DMS 273 (cell line): ENCODE measurements at regions not wholly inside any gene's neighbourhood (a gene's known extent, or its start where the extent isn't known, plus 50 kb on each side); places are given as distances from the start of the nearest gene placed in this dataset.

Source experiments
- DNase-seq: peaks from one replicate; lab custom pipeline; 2025; ENCODE audit not compliant: unreplicated experiment; lab: John Stamatoyannopoulos, UW

DNA sequence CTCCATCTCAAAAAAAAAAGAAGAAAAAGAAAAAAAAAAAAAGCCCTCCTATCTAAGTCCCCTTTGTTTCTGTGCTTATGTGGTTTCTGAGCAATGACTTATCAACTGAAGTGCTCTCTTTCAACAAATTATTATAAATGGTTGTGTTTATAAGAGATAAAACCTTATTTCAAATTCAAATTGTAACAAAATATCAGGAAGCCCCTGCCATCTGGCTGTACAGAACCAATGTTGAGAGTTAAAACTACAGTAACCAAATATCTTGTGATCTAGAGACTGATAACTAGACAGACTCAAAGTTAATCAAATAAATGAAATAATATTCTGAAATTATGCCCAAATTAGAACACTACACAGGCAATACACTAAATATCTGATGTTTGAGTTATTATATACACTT is 143.0 kb upstream of the CPNE8 start:
- no peak for DNase-seq

DNA sequence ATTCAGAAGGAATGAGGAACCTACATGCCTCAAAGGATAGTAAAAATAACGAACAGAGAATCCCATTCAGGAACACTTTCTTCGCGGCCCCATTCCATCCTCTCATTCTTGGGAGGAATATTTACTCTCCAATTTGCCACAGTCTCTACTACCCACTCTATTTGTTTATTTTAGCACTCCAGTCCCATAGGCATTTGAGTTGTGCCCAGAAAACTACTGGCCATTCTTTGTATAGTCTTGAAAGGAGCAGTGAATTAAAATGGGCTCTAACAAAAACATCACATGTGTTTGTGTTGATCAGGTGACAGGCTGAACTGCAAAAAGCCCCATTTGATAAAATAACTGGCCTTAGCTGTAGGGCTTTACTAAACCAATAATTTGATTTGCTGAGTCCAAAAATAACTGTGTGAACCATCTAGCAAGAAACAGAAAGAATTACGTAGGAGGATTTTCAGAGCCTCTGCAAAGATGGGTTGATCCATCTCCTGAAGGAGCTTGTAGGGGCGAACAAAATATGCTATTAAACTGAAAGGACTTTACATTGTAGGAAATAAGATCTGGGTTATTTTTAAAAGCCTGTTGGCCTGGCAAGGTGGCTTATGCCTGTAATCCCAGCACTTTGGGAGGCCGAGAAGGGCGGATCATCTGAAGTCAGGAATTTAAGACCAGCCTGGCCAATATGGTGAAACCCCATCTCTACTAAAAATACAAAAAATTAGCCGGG is 142.3 kb upstream of the CPNE8 start:
- no peak for DNase-seq

DNA sequence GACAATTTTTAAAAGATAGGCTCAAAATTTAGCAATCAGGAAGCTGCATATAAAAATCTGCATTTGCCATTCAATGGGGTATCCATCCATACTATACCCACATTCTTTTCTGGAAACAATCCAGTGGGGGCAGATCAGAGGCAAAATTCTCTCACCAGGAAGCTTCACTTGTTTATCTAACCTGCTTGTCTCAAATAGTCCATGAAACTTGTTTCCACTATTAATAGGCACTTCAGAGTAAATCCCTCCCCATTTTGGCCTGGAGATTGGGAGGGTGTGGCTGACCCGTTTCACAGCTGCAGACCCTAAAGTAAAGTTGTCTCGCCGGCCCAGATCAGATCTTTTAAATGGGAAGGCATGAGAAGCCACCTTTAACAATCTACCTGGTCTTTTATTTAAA is 139.4 kb upstream of the CPNE8 start:
- DNase-seq = no peak

DNA sequence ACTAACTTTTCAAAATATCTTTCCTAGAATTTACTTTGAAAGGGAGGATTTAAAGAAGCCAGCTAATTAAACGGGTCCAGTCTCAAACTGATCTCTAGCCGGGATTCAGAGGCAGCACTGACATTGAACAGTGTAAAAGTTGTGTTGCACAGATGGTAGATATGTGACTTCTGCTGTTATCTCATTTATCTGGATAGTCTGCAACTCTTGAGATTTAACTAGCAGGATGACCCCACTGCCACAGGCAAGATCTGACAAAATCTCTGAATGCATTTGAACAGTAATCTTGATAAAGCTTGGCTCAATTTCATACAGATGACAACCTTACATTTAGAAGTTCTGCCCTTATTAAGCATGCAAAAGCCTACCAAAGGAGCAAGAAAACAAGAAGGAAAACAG is 138.0 kb upstream of the CPNE8 start:
- no peak for DNase-seq

DNA sequence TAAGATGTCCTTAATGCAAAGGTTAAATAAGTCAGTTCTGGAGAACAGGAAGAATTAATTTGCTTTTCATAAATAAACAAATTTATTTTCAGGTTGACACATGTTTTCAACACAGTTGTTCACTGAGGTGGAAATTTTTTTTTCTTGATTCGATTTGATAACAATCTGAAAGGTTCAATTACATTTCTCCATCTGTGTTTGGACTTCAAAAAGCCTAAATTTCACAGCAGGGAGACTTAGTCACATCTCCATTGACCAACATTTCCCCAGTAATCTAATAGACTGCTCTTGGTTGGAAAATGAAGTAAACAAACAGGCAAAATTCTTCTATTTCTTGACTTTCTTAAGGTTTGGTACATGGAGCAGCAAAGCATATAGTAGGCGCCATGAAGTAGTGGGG is 134.9 kb upstream of the CPNE8 start:
- DNase-seq = no peak

DNA sequence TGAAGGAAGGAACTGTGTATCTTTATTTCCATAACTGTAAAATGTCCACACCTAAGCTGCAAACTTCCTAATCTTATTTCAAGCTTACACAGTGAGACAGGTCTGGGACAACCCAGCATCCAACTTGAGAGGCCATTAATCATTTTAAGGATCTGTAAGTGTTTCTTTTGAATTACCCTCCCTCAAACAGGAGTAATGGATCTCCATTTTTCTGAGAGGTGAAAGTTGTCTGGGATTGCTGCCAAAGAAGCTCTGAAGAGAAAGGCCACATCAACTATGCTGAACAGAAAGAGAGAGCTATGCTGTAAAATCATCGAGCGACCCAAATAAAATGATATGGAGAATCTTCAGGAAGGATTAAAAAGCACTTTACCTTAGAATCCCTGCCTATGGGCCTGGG is 131.7 kb upstream of the CPNE8 start:
- no peak for DNase-seq

DNA sequence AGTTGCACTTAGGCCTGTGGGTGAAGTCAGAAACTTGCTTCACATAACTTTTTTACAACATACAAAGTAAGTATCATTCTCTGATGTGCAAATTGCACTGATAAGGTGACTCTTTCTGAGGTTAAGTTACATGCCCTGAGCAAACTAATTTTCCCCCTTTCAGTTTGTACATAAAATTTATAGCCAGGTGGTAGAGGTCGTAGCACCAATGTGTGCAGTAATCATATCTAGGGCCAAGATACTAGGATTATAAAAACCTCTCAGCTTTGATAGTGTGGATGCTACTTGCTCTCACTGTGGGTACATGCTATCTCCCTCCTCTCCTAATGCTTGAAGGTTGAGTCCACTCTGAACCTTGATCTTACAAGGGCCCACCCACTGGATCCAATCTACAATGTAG is 130.7 kb upstream of the CPNE8 start:
- no peak for DNase-seq

DNA sequence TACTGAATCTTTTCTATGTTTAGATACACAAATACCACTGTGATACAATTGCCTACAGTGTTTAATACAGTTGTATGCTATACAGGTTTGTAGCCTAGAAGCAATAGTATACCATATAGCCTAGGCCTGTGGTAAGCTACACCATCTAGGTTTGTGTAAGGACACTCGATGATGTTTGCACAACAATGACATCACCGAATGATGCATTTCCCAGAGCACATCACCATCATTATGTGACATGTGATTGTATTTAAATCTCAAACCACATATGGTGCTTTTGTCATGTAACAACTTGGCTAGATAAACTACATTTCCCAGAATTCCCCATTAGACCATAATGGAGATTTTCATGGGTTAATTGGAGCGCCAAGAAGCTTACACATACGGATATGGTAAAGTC is 128.4 kb upstream of the CPNE8 start:
- no peak for DNase-seq

DNA sequence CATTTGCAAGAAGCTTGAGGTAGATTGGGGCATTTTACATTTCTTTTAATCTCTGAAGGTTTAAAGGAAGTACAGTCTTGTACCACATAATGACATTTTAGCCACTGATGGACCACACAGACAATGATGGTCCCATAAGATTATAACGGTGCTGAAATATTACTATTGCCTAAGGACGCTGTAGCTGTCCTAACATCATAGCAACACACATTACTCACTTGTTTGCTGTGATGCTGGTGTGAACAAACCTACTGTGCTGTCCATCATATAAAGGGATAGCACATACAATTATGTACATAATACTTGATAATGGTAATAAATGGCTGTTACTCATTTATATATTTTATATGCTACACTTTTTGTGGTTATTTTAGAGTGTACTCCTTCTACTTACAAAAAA is 127.1 kb upstream of the CPNE8 start:
- no peak for DNase-seq

DNA sequence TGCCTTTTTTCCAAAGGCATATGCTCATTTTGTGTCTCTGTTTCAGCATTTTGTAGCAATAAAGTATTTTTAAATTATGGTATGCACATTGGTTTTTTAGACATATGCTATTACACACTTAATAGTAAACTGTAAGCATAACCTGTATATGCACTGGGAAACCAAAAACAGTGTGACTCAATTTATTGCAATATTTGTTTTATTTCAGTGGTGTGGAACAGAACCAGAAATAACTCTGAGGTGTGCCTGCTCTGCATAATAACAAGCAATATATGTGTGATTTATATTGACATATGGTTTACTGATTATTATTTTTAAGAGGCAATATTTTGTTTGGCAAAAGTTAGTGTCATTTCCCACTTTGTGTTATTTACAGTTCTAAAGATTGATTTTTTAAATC is 126.6 kb upstream of the CPNE8 start:
- no peak for DNase-seq

DNA sequence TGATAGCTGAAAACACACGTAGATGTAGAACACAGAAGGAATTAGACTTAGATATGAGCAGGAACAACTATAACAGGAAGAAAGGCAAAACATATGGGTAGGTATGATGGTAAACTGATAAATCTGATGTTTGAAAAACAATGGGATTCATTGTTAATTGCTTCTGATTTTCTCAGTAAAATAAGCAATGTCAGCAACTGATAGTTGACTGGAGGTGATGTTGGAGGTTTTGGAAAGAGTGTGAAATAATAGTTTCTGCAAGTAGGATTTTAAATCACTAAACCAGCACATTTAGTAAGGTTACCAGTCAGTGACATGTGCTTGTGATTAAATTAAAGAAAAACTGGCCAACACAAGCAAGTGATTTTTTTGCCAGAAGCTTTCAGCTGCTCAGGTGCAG is 123.0 kb upstream of the CPNE8 start:
- DNase-seq = no peak

DNA sequence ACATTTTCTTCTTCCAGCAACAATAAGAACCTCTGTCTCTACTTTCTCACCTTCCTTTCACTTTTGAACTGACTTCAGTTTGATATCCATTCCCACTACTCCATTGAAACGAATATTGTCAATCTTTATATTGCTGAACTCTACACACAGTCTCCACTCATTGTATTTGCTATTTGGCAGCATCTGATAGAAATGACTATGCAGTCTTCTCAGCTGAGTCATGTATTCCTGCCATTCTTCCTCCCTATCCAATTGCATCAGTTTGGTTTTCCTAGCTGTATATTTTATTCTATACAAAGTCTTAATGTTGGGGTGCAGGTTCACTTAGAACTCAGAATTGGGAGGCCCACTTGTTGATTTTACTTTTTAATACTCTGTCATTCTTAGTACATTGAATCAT is 107.5 kb upstream of the CPNE8 start:
- DNase-seq = no peak

DNA sequence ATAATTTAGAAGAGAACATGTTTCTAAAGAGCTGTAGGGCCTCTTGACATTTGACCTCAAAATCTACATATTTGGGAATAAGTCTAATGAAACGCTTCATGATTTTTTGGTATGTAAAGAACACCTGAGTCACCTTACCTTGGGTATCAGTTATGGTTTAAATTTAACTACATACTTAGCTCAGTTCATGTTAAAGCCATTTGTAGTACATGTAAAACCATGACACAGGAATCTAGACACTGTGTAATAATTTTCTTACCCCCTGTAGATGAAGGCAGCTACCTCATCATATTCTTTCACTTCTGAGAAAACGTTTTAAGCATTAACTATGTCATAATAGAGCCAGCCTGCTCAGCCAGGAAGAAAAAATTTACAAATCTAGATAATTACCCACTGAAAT is 105.8 kb upstream of the CPNE8 start:
- no peak for DNase-seq

DNA sequence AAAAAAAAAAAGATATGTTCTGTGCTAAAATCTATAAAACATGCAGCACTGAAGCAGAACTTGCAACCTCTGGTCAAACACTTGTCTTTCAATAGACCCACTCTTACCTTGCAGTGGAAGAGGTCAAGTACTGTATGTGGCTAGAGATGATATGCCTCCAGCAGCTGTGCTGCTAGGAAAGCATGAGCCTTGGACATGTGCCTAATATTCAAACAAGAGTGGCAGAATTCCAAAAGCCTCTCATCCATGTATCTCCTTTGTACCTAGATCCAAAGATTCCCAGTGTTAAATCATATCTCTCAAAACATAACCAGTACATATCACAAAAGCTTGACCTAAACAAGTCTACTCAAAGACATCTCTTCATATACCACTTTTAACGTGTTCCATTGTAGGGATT is 105.0 kb upstream of the CPNE8 start:
- no peak for DNase-seq

DNA sequence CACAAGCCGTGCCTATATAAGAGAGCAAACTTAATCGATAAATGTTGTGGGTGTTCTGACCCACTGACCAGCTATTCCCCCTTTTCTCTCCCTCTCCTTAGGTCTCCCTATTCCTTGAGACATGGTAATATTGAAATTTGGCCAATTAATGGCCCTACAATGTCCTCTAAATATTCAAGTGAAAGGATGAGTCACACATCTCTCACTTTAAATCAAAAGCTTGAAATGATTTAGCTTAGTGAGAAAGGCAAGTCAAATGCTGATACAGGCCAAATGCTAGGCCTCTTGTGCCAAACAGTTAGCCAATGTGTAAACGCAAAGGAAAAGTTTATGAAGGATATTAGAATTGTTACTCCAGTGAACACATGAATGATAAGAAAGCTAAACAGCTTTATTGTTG is 102.2 kb upstream of the CPNE8 start:
- no peak for DNase-seq

DNA sequence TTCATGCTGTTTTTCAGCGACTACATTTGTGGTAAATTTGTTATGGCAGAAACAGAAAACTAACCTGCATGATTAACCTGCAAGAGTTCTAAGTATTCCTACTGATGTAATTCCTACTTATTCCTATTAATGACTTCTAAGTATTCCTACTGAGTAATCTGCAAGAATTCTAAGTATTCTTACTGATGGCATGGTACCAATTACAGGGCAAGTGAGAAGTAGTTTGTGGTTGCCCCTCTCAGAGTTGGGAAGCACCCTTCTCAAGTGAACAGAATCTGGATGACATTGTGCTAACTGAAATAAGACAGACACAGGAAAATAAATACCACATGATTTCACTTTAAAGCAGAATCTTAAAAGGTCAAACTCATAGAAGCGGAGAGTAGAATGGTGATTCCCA is 100.9 kb upstream of the CPNE8 start:
- no peak for DNase-seq

DNA sequence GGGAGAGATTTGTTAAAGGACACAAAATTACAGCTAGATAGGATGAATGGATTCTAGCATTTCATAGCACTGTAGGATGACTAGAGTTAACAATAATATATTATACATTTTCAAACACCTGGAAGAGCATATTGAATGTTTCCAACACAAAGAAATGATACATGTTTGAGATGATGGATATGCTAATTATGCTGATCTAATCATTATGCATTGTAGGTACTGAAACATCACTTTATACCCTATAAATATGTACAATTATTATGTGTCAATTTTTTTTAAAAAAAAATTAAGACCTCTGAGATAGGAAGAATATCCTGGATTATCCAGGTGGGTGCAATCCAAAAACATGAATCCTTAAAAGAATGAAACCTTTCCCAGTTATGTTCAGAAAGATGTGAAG is 100.3 kb upstream of the CPNE8 start:
- DNase-seq = no peak

DNA sequence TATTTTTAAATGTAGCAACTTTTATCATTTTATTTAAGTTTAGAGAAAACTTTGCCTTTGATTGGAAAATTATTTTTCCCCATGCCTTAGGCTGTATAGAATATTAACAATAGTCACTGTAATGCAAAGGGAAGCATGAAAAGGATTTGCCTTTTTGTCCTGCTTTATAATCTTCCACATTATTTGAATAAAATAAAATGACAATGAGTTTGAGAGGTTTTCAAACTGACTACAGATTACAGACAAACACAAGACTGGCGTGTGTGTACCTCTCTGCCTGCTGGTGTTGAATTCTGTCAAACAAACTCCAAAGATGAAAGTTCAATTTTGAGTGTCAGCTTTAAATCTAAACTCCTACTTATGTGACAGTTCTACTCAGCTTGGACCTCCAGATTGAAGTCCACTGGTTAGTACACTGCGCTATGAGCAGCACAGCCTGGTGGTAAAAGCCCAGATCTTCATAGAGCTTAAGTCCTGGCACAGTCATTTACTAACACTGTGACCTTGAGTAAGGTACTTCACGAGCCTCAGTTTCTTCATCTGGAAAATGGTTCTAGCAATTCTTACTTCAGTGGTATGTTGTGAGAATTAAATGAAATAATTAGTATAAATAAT is 98.3 kb upstream of the CPNE8 start:
- DNase-seq = no peak

DNA sequence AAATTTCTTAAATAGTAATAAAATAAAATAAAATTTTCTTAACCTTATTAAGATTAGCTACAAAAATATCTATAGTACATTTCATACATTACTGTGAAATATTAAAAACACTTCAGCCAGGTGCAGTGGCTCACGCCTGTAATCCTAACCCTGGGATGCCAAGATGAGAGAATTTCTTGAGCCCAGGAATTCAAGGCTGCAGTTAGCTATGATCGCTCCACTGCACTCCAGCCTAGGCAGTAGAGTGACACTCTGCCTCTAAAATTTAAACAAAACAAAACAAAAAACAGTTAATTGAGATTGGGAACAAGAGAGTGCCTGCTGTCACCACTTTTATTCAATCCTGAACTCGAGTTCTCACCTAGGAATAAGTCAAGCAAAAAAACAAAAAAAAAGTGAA is 95.0 kb upstream of the CPNE8 start:
- no peak for DNase-seq

DNA sequence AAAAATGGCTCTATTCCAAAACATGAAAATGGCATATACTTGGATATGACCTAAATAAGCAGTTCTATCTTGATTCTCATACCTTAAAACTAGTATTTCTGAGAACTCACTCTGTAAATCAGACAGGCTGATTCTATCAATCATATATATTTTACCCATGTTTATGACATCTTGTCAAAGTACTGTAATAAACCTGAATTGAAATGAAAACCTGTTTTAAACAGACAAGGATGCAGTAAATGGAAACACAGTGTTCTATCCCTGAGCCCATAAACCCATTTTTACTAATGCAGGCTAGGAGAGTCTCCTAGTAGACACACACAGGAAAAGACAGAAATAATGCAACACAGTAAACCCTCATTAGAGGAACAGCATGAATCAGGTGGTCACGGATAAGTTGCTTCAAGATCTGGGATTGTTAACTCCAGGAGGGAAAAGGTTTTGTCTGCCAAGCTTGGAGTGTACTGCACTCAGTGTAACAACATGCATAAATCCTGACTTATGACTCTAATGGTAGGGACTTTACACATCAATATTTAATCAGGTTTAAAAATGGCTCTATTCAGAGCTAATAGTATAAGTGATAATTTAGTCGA is 93.6 kb upstream of the CPNE8 start:
- DNase-seq = no peak

DNA sequence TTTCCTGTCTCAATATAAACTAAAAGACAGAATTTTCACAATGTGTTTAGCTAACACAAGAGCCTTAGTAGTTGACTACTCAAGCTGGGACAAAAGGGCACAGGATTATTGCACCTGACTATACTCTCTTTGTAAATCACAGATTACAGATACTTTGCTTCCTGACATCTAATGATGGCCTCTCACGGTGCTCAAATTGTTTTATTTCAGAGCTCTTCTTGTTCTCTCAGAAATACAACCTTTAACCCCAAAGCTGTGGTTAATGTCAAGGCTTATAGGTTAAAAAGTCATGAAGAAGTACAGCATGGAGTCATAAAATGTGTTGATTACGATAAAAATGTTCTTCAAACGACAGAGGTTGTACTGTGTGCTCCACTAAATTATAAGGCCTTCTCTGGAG is 89.9 kb upstream of the CPNE8 start:
- DNase-seq = no peak

DNA sequence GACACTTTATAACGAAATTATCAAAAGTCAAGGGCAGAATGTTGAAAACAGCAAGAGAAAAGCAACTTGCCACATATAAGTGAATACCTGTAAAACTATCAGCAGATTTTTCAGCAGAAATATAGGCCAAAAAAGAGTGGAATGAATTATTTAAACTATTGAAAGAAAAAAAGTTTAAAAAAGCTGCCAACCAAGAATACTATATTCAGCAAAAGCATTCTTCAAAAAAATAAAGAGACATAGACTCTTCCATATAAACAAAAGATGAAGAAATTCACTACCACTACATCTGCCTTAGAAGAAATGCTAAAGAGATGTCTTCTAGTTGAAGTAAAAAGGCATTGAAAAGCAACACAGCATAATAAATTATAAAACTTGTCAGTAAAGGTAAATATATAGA is 80.6 kb upstream of the CPNE8 start:
- no peak for DNase-seq

DNA sequence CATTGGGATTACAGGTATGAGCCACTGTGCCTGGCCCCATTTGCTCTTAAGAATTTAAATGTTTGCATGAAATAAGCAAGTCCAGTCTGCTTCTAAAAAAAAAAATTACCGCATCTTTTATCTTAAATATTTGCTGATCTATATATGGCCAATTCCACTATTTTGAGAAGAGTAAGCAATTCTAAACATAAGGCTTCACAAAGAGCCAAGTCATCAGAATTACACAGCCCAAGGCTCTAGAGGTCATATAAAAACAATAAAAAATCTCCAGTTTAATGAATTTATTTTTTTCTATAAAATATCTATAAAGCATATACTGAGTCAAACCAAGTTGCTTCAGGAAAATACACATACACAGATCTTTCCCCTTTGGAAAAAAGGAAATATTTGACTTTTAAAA is 79.0 kb upstream of the CPNE8 start:
- DNase-seq = no peak
